EL (cell line): ENCODE measurements at regions not wholly inside any gene's neighbourhood (a gene's known extent, or its start where the extent isn't known, plus 50 kb on each side); places are given as distances from the start of the nearest gene placed in this dataset.

Experiments used
- DNase-seq: peaks from one replicate; pipeline ENCODE4 v3.0.0-alpha.2; 2016

GRCh38 chr14:41403360-41403759 is 203.3 kb upstream of the LRFN5 start:
- DNase-seq: no peak

GRCh38 chr14:41397926-41398325 is 208.8 kb upstream of the LRFN5 start:
- no peak for DNase-seq

GRCh38 chr14:41393512-41393911 is 213.2 kb upstream of the LRFN5 start:
- no peak for DNase-seq

GRCh38 chr14:41392226-41392625 is 214.4 kb upstream of the LRFN5 start:
- no peak for DNase-seq

- DNase-seq: no peak
Observed at GRCh38 chr14:41389355-41389754, 217.3 kb upstream of the LRFN5 start.

GRCh38 chr14:41385797-41386196 is 220.9 kb upstream of the LRFN5 start:
- no peak for DNase-seq

GRCh38 chr14:41380017-41380416 is 226.7 kb upstream of the LRFN5 start:
- DNase-seq: no peak

GRCh38 chr14:41378526-41378925 is 228.2 kb upstream of the LRFN5 start:
- no peak for DNase-seq

DNA sequence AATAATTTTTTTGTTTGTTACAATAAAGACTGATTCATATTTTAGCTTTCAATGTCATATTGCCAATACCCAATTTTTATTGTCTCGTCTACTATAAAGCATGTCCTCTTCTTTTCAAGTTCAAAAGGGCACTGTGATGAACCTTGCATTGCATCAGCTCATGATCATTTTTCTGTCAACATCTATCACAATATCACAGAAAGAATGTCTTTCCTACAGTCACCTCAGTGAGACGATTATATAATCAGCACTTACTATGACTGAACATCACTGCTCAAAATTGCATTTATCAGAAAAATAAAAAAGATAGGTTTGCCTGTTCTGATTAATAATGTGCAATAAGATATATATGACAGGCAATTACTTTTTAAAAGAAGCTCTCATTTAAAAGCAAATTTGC is 228.7 kb upstream of the LRFN5 start:
- DNase-seq: no peak

- DNase-seq: no peak
Observed at GRCh38 chr14:41374092-41374491, 232.6 kb upstream of the LRFN5 start.

- DNase-seq: no peak
Observed at GRCh38 chr14:41362139-41362538, 244.5 kb upstream of the LRFN5 start.

DNA sequence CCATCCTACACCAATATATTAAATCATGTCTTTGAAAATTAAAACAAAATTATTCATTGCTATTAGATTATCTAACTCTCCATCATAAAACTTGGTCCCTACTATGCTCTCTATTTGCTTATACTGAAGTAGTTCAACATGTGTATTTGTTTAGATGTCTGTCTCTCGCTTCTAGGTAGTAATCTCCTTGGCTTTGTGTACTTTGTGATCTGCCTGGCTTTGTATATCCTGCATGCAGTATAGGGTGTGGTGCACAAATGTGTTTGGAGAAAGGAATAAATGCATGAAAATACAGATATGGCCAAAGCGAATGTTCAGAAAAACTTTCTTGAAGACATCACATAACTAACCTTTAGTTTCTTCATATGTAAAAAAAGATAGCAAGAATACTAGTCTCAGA is 246.6 kb upstream of the LRFN5 start:
- no peak for DNase-seq

DNA sequence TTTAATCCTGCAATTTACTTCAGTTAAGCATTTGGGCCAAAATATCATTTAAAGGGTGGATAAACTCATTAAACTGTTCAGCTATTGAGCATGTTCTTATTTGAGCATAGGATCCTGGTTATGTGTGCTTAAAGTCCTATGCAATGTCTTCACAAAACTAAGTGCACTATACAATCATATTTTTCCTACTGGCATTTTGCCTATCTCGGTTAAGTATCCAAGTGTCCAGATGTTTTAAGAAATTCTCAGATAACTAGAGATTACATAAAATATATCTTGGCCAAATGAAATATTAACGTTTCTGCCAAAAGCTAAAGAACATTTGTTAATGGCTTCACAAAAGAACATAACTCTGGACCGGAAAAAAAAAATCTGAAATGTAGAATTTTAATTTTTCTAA is 250.8 kb upstream of the LRFN5 start:
- no peak for DNase-seq

DNA sequence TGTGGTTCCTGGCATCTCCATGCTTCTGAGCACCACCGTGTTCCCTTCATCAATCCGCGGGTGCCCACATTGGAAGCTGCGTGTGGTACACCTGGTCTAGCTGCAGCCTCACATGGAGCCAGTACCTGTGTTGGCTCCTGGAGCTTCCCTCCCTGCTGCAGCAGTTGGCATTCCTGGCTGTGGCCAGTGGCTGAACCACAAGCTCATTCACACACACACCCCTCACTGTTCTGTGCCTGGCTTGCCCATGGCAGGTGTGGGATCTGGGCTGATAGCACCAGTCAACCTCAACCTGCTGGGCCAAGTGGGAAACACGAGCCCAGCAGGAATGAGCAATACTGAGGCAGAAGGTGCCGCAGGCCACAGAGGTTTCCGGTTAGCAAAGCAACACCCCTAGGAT is 256.2 kb upstream of the LRFN5 start:
- no peak for DNase-seq

- DNase-seq: no peak
Observed at GRCh38 chr14:41349289-41349910, 257.3 kb upstream of the LRFN5 start.

DNA sequence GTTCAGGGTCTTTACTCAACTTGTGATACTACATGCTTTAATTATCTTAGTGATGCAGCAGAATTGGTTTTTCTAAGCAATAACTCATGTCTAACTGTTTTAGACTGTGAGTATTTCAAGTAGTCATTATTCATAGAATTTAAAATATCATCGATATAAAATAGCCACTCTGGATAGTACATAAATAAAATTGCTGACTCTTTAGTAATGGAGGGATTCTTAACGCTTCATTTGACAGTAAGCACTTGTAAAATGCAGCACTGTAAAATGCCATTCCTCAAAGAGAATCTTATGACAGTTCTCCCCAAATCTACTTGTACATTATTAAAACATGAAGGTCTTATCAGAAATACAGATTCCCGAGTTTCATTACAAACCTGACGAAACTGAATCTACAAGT is 262.8 kb upstream of the LRFN5 start:
- no peak for DNase-seq

GRCh38 chr14:41313196-41313595 is 293.5 kb upstream of the LRFN5 start:
- no peak for DNase-seq

DNA sequence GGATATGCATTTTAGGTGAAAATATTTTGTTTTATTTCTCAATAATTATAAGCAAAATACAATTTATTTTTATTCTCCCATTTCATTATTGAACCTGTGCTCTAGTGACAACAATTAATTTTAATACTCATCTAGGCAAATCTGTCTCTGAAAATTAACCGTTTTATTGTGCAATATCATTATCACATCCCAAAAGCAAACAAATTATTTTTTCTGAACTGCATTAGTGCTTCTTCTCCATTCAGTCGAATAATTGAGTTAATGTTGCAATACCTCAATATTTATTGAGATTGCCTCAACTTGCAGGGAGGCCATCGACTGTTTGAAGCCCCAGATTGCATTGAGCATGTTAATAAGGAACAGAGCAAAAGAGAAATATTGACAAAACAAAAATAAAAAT is 303.2 kb upstream of the LRFN5 start:
- DNase-seq: no peak

DNA sequence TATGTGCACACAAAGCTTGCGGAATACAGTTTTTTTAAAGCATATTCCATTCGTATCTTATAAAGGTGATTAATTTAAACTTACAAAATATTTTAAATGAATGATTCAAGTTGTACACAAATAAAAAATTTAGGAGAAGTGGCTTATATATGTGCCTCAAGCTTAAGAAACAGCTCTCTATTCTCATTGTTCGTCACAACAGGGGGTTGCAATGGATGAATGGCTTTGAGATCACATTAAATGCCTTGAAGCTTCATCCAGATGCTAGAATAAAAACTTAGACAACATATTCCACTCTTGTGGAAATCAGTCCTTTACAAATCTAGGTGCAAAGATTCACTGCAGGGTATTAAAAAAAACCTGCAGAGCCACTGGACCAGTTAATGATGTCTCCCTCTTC is 303.9 kb upstream of the LRFN5 start:
- no peak for DNase-seq

GRCh38 chr14:41299924-41300323 is 306.8 kb upstream of the LRFN5 start:
- no peak for DNase-seq

- no peak for DNase-seq
Observed at GRCh38 chr14:41298328-41298690, 308.4 kb upstream of the LRFN5 start.

DNA sequence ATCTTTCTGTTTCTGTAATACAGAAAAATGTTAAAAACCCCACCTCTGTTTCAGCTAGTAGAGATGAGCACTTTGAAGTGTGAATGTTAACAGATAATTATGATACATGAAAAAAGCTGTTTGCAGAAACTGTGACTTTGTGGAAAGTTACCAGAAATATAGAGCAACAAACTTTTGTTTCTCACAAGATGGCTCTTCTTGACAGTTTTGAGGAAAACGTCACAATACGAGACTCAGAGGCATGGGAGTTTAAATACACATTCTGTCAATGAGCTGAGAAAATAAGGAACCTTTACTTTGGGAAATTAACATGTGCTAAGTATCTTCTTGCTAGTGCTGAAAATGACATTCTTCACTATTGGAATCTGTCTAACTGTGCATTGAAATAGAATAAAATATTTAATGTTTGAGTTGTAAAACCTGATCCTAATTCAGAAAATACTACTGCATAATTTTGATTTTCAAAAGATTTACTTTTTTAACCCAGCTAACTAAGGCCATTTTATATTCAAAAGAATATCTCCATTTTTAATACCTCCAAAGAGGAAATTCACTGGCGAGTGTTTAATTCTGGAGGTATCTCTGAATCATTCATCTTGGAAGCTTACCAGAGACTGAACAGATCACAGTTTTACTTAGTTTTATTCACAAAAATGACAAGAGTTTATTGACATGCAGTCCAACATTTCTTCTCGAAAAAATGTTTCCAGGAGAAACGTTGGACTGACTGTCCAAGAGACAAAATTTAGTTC is 308.9 kb upstream of the LRFN5 start:
- DNase-seq: no peak

- no peak for DNase-seq
Observed at GRCh38 chr14:41295734-41296133, 310.9 kb upstream of the LRFN5 start.

DNA sequence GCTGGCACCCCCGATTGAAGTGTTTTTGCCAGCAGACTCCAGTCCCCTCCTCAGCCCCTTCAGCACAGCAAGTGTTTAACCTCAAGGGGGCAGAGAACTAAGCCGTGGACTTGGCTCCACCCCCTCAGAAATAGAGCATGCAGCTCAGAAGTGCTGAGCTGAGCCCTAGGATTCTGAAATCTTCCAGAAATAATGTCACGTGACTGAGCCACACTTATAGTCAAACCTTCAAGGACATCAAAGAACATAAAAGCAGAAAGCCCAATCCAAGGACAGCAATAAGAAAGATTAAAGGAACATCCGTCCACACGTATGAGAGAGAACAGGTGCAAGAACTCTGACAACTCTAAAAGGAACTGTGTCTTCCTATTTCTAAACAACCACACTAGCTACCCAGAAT is 317.7 kb upstream of the LRFN5 start:
- no peak for DNase-seq

- DNase-seq: no peak
Observed at GRCh38 chr14:41285186-41285748, 321.4 kb upstream of the LRFN5 start.
